ENCODE measurements at regions not wholly inside any gene's neighbourhood (a gene's known extent, or its start where the extent isn't known, plus 50 kb on each side); places are given as distances from the start of the nearest gene placed in this dataset.
"Not testable (repeated sequence)": the region's sequence is repeated elsewhere in the genome, so short reads cannot be mapped to it uniquely, and the experiment has no call there.

GRCh38 chr7:91690541-91691070, 189.9 kb downstream of the MTERF1 start:
- FAIRE-seq, result no peak
- TF ChIP-seq POLR2AphosphoS5 (IDR thresholded peaks at IDR 0.05; ENCODE audit: low read depth, low read length) (no peak), POLR2A (IDR thresholded peaks at IDR 0.05; ENCODE audit: low read depth, low read length) (no peak), TAF1 (IDR thresholded peaks at IDR 0.05; ENCODE audit: borderline replicate concordance, low read depth, low read length) (no peak)
- no peak for DNase-seq (ENCODE audit: insufficient read length)

GRCh38 chr7:91691865-91692264, 188.6 kb downstream of the MTERF1 start:
- DNase-seq (ENCODE audit: insufficient read length), result no peak
- FAIRE-seq, result no peak
- TF ChIP-seq TAF1 (IDR thresholded peaks at IDR 0.05; ENCODE audit: borderline replicate concordance, low read depth, low read length) (no peak), POLR2A (IDR thresholded peaks at IDR 0.05; ENCODE audit: low read depth, low read length) (no peak), POLR2AphosphoS5 (IDR thresholded peaks at IDR 0.05; ENCODE audit: low read depth, low read length) (no peak)

DNA sequence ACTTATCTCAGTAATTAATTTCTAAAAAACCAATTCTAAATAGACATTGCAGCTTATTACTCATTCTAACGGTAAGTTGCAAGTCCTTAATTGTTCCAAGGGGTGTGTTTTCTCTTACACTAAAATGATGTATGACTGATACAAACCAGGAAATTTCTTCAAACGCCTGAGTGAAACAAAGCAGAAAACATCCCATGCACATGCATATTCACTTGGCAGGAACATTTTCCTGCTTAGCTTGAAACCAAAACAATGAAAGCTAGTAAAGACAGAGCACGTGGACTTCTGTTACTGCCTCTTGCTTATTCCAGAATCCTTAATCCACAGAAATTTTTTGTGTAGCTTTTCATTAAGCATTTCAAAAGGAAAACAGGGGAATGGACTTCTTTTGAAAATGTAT, 187.7 kb downstream of the MTERF1 start:
- FAIRE-seq (no peak), DNase-seq (ENCODE audit: insufficient read length) (no peak)
- TF ChIP-seq TAF1 (IDR thresholded peaks at IDR 0.05; ENCODE audit: borderline replicate concordance, low read depth, low read length) (no peak), POLR2AphosphoS5 (IDR thresholded peaks at IDR 0.05; ENCODE audit: low read depth, low read length) (no peak), POLR2A (IDR thresholded peaks at IDR 0.05; ENCODE audit: low read depth, low read length) (no peak)

DNA sequence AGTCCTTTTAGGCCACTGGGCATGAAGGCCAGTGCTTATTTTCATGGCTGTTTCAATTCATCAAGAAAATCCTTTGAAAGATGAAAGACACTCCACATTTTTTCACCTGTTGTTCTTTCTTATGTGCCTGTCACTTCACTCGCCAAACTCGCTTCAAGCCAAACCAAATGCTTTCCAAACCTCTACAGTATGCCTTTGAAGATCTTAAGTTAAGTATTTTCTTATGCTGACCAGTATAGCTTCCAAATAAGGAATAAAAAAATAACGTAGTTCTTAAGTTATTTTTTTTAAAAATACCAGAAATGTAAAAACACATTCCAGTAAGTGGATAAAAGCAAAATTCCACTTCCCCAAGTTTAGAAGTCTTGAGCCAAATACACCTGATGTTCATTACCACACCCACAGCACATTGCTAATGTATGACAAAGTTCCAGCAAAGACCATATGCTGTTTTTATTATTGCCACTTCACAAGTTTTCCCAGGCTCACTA, 186.1 kb downstream of the MTERF1 start:
- TF ChIP-seq POLR2A (IDR thresholded peaks at IDR 0.05; ENCODE audit: low read depth, low read length) (no peak), TAF1 (IDR thresholded peaks at IDR 0.05; ENCODE audit: borderline replicate concordance, low read depth, low read length) (no peak), POLR2AphosphoS5 (IDR thresholded peaks at IDR 0.05; ENCODE audit: low read depth, low read length) (no peak)
- FAIRE-seq (no peak), DNase-seq (ENCODE audit: insufficient read length) (no peak)

- no peak for FAIRE-seq
- TF ChIP-seq TAF1 (IDR thresholded peaks at IDR 0.05; ENCODE audit: borderline replicate concordance, low read depth, low read length), result no peak
- no peak for DNase-seq (ENCODE audit: insufficient read length)
Observed at GRCh38 chr7:91710881-91711280, 169.6 kb downstream of the MTERF1 start.

- TF ChIP-seq POLR2AphosphoS5 (IDR thresholded peaks at IDR 0.05; ENCODE audit: low read depth, low read length), result no peak
- no peak for TF ChIP-seq TAF1 (IDR thresholded peaks at IDR 0.05; ENCODE audit: borderline replicate concordance, low read depth, low read length)
- no peak for TF ChIP-seq POLR2A (IDR thresholded peaks at IDR 0.05; ENCODE audit: low read depth, low read length)
- FAIRE-seq, result no peak
- no peak for DNase-seq (ENCODE audit: insufficient read length)
Observed at GRCh38 chr7:91713669-91714068, 166.8 kb downstream of the MTERF1 start.

DNA sequence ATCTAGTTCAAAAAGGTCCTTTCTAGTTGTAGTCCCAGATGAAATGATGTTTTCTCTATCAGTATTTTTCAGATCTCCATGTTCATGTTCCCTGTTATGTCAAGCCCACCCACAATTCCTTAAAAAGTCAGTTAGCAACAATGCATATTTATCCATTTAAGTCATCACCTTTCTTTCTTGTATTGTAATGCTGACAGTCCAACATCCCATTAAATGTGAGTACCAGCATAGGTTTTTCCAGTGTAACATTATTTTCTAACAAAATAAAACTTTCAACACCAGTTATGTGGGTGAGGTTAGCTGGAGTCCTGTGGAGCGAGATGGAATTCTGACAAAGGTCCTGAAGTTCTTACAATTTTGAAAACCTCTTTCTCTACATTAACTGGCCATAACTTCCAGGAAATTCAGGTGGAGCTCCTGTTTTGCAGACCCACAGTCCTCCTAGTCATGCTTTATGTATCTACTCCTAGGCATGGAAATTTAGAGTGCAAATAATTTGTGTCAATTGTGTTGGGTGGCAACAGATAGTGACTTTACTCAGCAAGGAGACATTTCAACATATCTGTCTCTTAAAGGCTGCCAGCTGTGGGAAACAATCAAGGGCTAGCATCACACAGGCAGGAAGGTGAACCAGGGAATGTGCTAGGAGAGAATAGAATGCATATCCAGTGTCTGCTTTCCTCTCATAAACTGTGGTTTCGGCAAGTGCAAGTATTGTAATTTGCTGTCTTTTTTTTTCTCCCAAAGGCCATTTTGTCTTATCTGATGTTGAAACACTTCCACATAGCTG, 162.6 kb downstream of the MTERF1 start:
- FAIRE-seq (no peak), DNase-seq (ENCODE audit: insufficient read length) (no peak)

GRCh38 chr7:91719008-91719407, 161.5 kb downstream of the MTERF1 start:
- TF ChIP-seq POLR2AphosphoS5 (IDR thresholded peaks at IDR 0.05; ENCODE audit: low read depth, low read length), result no peak
- no peak for TF ChIP-seq POLR2A (IDR thresholded peaks at IDR 0.05; ENCODE audit: low read depth, low read length)
- TF ChIP-seq TAF1 (IDR thresholded peaks at IDR 0.05; ENCODE audit: borderline replicate concordance, low read depth, low read length), result no peak
- no peak for DNase-seq (ENCODE audit: insufficient read length)
- no peak for FAIRE-seq

More for the DNA sequence above, 162.6 kb downstream of the MTERF1 start:
- no peak for TF ChIP-seq TAF1 (IDR thresholded peaks at IDR 0.05; ENCODE audit: borderline replicate concordance, low read depth, low read length)
- no peak for TF ChIP-seq POLR2AphosphoS5 (IDR thresholded peaks at IDR 0.05; ENCODE audit: low read depth, low read length)
- TF ChIP-seq POLR2A (IDR thresholded peaks at IDR 0.05; ENCODE audit: low read depth, low read length), result no peak

DNA sequence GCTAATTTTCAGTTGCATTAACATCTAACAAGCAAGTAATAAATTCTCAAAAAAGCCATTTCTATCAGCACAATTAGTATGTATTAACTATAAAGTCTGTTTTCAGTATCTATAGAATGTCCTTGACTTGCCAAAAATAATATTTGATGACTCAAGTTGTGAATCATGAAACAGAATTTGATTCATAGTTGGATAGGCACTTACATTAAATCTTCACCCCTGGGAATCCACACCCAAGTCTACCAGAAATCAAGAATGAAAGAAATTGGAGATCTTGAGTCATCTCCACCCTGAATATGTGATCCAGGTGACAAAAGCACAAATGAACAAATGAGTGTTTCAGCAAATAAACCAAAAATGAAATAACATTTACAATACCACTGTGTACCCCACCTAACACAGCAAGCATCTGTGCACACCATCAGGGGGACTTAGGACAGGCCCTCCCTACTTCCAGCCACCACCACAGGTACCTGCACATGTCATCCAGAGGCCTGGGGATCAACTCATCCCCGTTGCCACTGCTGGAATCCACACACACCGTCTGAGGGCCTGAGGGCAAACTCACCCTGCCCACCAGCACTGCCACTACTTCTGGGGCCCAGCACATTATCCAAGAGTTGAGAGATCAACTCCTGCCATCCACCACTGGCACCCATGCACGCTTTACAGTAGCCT, 160.1 kb downstream of the MTERF1 start:
- no peak for DNase-seq (ENCODE audit: insufficient read length)
- TF ChIP-seq POLR2AphosphoS5 (IDR thresholded peaks at IDR 0.05; ENCODE audit: low read depth, low read length), result no peak
- no peak for TF ChIP-seq TAF1 (IDR thresholded peaks at IDR 0.05; ENCODE audit: borderline replicate concordance, low read depth, low read length)
- TF ChIP-seq POLR2A (IDR thresholded peaks at IDR 0.05; ENCODE audit: low read depth, low read length), result no peak
- FAIRE-seq, result no peak

DNA sequence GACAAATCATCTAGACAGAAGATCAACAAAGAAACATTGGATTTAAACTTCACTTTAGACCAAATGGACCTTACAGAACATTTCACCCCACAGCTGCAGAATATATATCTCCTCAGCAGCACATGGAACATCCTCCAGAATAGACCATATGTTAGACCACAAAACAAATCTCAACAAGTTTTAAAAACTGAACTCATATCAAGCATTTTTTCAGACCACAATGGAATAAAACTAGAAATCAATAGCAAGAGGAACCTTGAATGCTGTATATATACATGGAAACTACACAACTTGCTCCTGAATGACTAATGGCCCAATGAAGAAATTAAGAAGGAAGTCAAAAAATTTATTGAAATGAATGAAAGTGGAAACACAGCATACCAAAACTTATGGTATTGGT, 157.7 kb downstream of the MTERF1 start:
- FAIRE-seq, result no peak
- DNase-seq (ENCODE audit: insufficient read length), result no peak
- TF ChIP-seq TAF1 (IDR thresholded peaks at IDR 0.05; ENCODE audit: borderline replicate concordance, low read depth, low read length), result no peak
- no peak for TF ChIP-seq POLR2AphosphoS5 (IDR thresholded peaks at IDR 0.05; ENCODE audit: low read depth, low read length)
- no peak for TF ChIP-seq POLR2A (IDR thresholded peaks at IDR 0.05; ENCODE audit: low read depth, low read length)

DNA sequence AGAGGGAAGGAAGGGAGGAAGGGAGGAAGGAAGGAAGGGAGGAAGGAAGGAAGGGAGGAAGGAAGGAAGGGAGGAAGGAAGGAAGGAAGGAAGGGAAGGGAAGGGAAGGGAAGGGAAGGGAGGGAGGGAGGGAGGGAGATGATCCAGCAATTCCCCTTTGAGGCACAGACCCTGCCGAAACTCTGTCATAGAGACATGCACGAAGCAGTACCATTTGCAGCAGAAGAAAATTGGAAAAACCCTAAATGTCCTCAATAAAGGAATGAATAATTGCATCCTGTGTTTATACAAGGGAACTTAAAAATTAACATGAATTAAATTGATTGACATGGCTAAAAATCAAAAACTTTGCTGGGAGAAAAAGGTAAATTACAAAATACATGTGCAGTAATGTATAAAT, 151.5 kb downstream of the MTERF1 start:
- not testable (repeated sequence) for DNase-seq (ENCODE audit: insufficient read length); FAIRE-seq

DNA sequence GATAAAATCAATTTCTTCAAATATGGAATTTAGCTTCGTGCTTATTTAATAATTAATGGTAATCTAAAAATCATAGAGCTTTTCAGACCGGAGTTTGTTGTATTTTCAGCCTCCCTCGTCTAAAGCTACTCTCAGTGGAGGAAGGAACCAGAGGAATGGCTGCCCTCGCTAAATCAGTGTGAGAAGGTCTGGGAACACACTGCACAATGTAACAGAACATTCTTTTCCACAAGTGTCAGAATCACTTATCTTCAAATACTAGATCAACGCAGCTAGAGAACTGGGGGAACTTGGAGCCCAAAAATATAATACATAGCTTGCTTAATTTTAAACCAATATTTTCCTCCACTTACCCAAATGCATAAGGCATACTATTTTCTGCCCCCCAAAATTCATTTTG, 148.5 kb downstream of the MTERF1 start:
- TF ChIP-seq POLR2A (IDR thresholded peaks at IDR 0.05; ENCODE audit: low read depth, low read length), result no peak
- TF ChIP-seq TAF1 (IDR thresholded peaks at IDR 0.05; ENCODE audit: borderline replicate concordance, low read depth, low read length), result no peak
- no peak for TF ChIP-seq POLR2AphosphoS5 (IDR thresholded peaks at IDR 0.05; ENCODE audit: low read depth, low read length)
- DNase-seq (ENCODE audit: insufficient read length), result no peak
- FAIRE-seq, result no peak

Data from GM12892 (cell line).